Mucosa of descending colon (tissue), 3 donors: ENCODE measurements at regions not wholly inside any gene's neighbourhood (a gene's known extent, or its start where the extent isn't known, plus 50 kb on each side); places are given as distances from the start of the nearest gene placed in this dataset.

Experiments
- ATAC-seq: fragments of 200-7000 bp; cut with Tn5 transposase; one replicate; pipeline ENCODE4 v1.9.1; 2020; ENCODE audit warnings: mild to moderate bottlenecking, moderate library complexity
- DNase-seq, 3 donors: peaks; one replicate each; pipeline ENCODE4 v3.0.0-alpha.2; 2020
- H3K36me3 ChIP-seq: fragments of 200-600 bp; one replicate; pipeline ENCODE4 v1.8.0; 2021; ENCODE audit warnings: low read depth, mild to moderate bottlenecking
- H3K4me1 ChIP-seq: fragments of 200-600 bp; one replicate; pipeline ENCODE4 v1.8.0; 2021; ENCODE audit warnings: low read depth, mild to moderate bottlenecking
- H3K4me3 ChIP-seq: fragments of 200-600 bp; one replicate; pipeline ENCODE4 v1.8.0; 2021; ENCODE audit warnings: mild to moderate bottlenecking
- H3K9me3 ChIP-seq: fragments of 200-600 bp; one replicate; pipeline ENCODE4 v1.8.0; 2021; ENCODE audit warnings: mild to moderate bottlenecking
- CTCF ChIP-seq: fragments of 200-600 bp; IDR thresholded peaks from one replicate; pipeline ENCODE4 v1.8.0; 2022; ENCODE audit warnings: antibody characterized with exemption, mild to moderate bottlenecking
- intact Hi-C, 2 donors: fragments of 100-400 bp; cut with DNase I in 1 of 2; cut with micrococcal nuclease in 1 of 2; formaldehyde crosslinking; loops; one replicate each; pipeline versions ENCODE4 v1.11.0 to v1.11.1; 2022; cut with DNase I, micrococcal nuclease
- donor health status: DM: no; HTN: no; CAD: no; lungs with moderate emphysema.
- donor health status: DM: no; HTN: no; CAD: no.
- donor health status: DM: no; HTN: yes; CAD: no.

- Histone ChIP-seq H3K36me3 (no peaks in the 10 kb centered on the region), H3K4me1 (no peaks in the 10 kb centered on the region), H3K9me3 (peaks cover 6% of the 10 kb centered on the region), H3K4me3 (no peak overlapping the region)
- DNase-seq (no peak), ATAC-seq (no peak)
- intact Hi-C loops, result no loop called here
- no peak for TF ChIP-seq CTCF
These were observed 360.5 kb upstream of the RGPD4 start for GRCh38 chr2:107466241-107466640.

- Histone ChIP-seq H3K9me3 (peaks cover 6% of the 10 kb centered on the region), H3K4me1 (no peaks in the 10 kb centered on the region), H3K4me3 (no peak overlapping the region), H3K36me3 (no peaks in the 10 kb centered on the region)
- no peak for TF ChIP-seq CTCF
- DNase-seq (no peak), ATAC-seq (no peak)
- intact Hi-C loops, result no loop called here
These were observed 359.5 kb upstream of the RGPD4 start for GRCh38 chr2:107466984-107467773.

- Histone ChIP-seq H3K4me3 (no peak overlapping the region), H3K9me3 (peaks cover 6% of the 10 kb centered on the region), H3K36me3 (no peaks in the 10 kb centered on the region), H3K4me1 (no peaks in the 10 kb centered on the region)
- no peak for DNase-seq
- ATAC-seq, result no peak
- TF ChIP-seq CTCF, result no peak
- intact Hi-C loops, result no loop called here
These were observed 357.2 kb upstream of the RGPD4 start for GRCh38 chr2:107469437-107469995.

DNA sequence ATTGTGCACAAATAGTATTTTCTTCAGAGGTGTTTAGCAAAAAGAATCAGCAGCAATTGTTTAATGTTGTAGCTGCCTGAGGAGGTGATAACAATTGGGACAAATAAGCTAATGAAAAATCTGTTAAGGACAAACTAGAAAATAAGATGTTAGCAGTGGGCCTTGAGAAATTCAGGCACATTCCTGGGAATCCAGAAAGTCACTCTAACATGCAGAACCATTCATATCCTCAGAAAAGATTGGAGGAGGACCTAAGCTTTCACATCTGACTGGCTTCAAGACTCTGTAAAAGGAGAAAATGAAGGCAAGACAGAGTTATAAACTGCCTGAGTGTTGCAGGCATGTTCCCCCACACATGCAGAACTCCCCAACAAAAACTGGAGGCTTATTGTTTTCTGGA lies 353.5 kb upstream of the RGPD4 start:
- no peak for DNase-seq

DNA sequence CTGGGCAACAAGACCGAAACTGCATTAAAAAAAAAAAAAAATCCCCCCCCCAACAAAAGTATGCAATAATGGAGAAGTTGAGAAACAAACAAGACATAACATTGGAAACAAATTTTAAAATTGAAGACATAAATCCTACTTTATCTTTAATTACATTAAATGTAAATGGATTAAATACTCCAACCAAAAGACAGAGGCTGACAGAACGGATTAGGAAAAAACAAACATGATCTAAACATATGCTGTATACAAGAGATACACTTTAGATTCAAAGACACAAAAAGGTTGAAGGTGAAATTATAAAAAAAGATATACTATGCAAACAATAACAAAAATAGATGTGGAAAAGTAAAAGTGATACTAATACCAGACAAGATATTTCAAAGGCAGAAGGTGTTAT lies 350.8 kb upstream of the RGPD4 start:
- intact Hi-C loops, result no loop called here
- no peak for ATAC-seq
- H3K4me1 ChIP-seq, result no peaks in the 10 kb centered on the region
- no peak for TF ChIP-seq CTCF
- no peak for DNase-seq
- no peak overlapping the region for H3K4me3 ChIP-seq
- H3K36me3 ChIP-seq, result no peaks in the 10 kb centered on the region
- peaks cover 6% of the 10 kb centered on the region for H3K9me3 ChIP-seq

More for the DNA sequence above, 353.5 kb upstream of the RGPD4 start:
- Histone ChIP-seq H3K9me3 (peaks cover 12% of the 10 kb centered on the region), H3K4me1 (no peaks in the 10 kb centered on the region), H3K4me3 (no peak overlapping the region), H3K36me3 (no peaks in the 10 kb centered on the region)
- TF ChIP-seq CTCF, result no peak
- intact Hi-C loops, result no loop called here
- no peak for ATAC-seq
